ENCODE measurements at regions not wholly inside any gene's neighbourhood (a gene's known extent, or its start where the extent isn't known, plus 50 kb on each side); places are given as distances from the start of the nearest gene placed in this dataset.
"Not testable (repeated sequence)": the region's sequence is repeated elsewhere in the genome, so short reads cannot be mapped to it uniquely, and the experiment has no call there.

DNA sequence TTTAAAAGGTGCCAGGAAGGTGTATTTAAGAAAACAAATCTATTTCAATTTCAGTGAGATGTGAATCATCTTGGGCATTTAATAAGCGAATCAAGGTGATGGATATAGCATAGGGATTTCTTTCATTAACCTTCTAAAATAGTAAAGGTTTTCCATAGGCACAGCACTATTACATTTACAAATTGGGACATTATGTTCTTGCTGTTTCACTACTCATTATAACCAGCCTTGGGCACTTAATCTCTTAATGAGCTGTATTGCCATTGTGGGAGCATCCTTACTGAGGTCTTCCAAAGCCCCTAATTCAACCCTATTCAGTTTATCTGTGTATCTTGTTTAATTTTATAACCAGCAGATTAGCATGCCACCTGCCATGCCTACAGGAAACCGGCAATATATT is 1305.5 kb downstream of the CDH12 start:
- POLR2A ChIA-PET; H3K4me3 Mint-ChIP-seq; H3K27ac ChIP-seq (ENCODE audit: low read depth in 1 of 2, low read length in 2 of 2); H3K27me3 Mint-ChIP-seq; H3K9me3 Mint-ChIP-seq; H3K4me1 ChIP-seq (ENCODE audit: insufficient read depth, low read length); H3K4me1 Mint-ChIP-seq (ENCODE audit: low read depth); H3K36me3 Mint-ChIP-seq (ENCODE audit: low read depth); H3K27me3 ChIP-seq (ENCODE audit: control insufficient read depth in 1 of 2, insufficient read depth in 2 of 2, low read length in 2 of 2); CTCF ChIA-PET; H3K27ac Mint-ChIP-seq; DNase-seq; H3K9me3 ChIP-seq (ENCODE audit: control insufficient read depth in 1 of 2, insufficient read depth in 1 of 2, low read length in 2 of 2); H3K36me3 ChIP-seq (ENCODE audit: insufficient read depth, low read length); H3K4me3 ChIP-seq (ENCODE audit: low read length); intact Hi-C loops (cut with DNase I, micrococcal nuclease); ATAC-seq (ENCODE audit: poor library complexity): not testable (repeated sequence)

DNA sequence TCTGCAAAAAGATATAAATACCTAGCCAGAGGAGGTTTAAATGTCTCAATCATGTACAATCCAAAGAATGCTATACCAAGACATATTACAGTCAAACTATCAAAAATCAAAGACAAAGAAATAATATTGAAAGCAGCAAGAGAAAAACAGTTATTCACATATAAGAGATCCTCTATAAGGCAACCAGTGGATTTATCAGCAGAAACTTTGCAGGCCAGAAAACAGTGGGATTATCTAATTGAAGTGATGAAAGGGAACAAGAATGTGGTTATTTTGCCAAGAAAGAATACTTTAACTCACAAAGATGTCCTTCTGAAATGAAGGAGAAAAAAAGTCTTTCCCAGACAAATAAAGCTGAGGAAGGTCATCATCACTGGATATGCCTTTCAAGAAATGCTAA is 1318.0 kb downstream of the CDH12 start:
- POLR2A ChIA-PET; H3K36me3 ChIP-seq (ENCODE audit: insufficient read depth, low read length); H3K9me3 ChIP-seq (ENCODE audit: control insufficient read depth in 1 of 2, insufficient read depth in 1 of 2, low read length in 2 of 2); H3K4me3 ChIP-seq (ENCODE audit: low read length); DNase-seq; H3K27ac ChIP-seq (ENCODE audit: low read depth in 1 of 2, low read length in 2 of 2); H3K4me1 ChIP-seq (ENCODE audit: insufficient read depth, low read length); H3K4me1 Mint-ChIP-seq (ENCODE audit: low read depth); H3K27me3 Mint-ChIP-seq; CTCF ChIA-PET; intact Hi-C loops (cut with DNase I, micrococcal nuclease); H3K36me3 Mint-ChIP-seq (ENCODE audit: low read depth); H3K27ac Mint-ChIP-seq; ATAC-seq (ENCODE audit: poor library complexity); H3K27me3 ChIP-seq (ENCODE audit: control insufficient read depth in 1 of 2, insufficient read depth in 2 of 2, low read length in 2 of 2); H3K4me3 Mint-ChIP-seq; H3K9me3 Mint-ChIP-seq: not testable (repeated sequence)

DNA sequence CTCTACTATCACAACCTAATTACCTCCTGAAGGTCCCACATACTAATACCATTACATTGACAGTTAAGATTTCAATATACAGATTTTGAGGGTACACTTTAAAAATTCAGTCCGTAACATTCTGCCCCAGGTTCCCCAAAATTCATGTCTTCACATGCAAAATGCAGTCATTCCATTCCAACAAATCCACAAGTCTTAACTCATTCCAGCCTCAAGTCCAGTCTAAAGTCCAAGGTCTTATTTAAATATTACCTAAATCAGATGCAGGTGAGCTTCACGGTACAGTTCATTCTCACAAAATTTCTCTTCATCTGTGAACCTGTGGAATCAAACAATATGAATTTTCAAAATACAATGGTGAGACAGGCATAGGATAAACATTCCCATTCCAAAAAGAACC is 1332.0 kb downstream of the CDH12 start:
- H3K36me3 Mint-ChIP-seq (ENCODE audit: low read depth); H3K27ac ChIP-seq (ENCODE audit: low read depth in 1 of 2, low read length in 2 of 2); H3K27ac Mint-ChIP-seq; H3K4me1 ChIP-seq (ENCODE audit: insufficient read depth, low read length); DNase-seq; POLR2A ChIA-PET; H3K36me3 ChIP-seq (ENCODE audit: insufficient read depth, low read length); H3K27me3 Mint-ChIP-seq; H3K4me3 ChIP-seq (ENCODE audit: low read length); H3K9me3 ChIP-seq (ENCODE audit: control insufficient read depth in 1 of 2, insufficient read depth in 1 of 2, low read length in 2 of 2); H3K4me3 Mint-ChIP-seq; intact Hi-C loops (cut with DNase I, micrococcal nuclease); H3K4me1 Mint-ChIP-seq (ENCODE audit: low read depth); H3K27me3 ChIP-seq (ENCODE audit: control insufficient read depth in 1 of 2, insufficient read depth in 2 of 2, low read length in 2 of 2); H3K9me3 Mint-ChIP-seq; ATAC-seq (ENCODE audit: poor library complexity); CTCF ChIA-PET: not testable (repeated sequence)

DNA sequence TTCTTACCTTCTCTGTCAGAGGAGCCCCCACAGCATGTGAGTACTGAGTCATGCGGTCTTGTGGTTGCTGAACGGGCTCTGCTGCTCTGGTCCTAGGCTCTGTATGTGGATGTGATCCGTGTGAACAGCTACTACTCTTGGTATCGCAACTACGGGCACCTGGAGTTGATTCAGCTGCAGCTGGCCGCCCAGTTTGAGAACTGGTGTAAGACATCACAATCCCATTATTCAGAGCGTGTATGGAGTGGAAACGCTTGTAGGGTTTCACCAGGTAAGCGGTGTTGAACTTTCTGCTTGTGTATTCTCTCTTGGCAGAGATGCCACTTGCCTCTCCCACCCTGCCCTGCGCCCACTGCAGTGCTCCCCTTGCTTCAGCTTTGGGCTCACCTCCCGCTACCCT is 1356.2 kb downstream of the CDH12 start:
- H3K4me3 Mint-ChIP-seq; H3K4me1 ChIP-seq (ENCODE audit: insufficient read depth, low read length); H3K9me3 ChIP-seq (ENCODE audit: control insufficient read depth in 1 of 2, insufficient read depth in 1 of 2, low read length in 2 of 2); POLR2A ChIA-PET; H3K27ac ChIP-seq (ENCODE audit: low read depth in 1 of 2, low read length in 2 of 2); H3K27me3 ChIP-seq (ENCODE audit: control insufficient read depth in 1 of 2, insufficient read depth in 2 of 2, low read length in 2 of 2); H3K27ac Mint-ChIP-seq; H3K27me3 Mint-ChIP-seq; DNase-seq; intact Hi-C loops (cut with DNase I, micrococcal nuclease); ATAC-seq (ENCODE audit: poor library complexity); H3K4me1 Mint-ChIP-seq (ENCODE audit: low read depth); H3K9me3 Mint-ChIP-seq; CTCF ChIA-PET; H3K4me3 ChIP-seq (ENCODE audit: low read length): not testable (repeated sequence)
- H3K36me3 Mint-ChIP-seq (ENCODE audit: low read depth) = peaks cover 32% of the 10 kb centered on the region
- H3K36me3 ChIP-seq (ENCODE audit: insufficient read depth, low read length) = peaks cover 18% of the 10 kb centered on the region

DNA sequence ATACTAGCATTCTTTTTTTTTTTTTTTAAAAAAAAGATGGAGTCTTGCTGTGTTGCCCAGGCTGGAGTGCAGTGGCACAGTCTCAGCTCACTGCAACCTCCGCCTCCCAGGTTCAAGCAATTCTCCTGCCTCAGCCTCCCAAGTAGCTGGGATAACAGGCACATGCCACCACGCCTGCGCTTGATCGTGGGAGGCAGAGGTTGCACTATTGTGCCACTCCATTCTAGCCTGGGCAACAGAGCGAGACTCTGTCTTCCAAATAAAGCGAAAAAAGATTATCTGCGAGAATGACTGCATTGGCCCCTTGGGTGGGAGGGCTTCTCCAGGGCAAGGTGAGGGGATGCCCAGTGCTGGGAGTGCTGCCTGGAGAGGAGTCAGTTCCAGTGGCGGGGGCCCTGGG is 1357.1 kb downstream of the CDH12 start:
- intact Hi-C loops (cut with DNase I, micrococcal nuclease); DNase-seq; H3K4me1 Mint-ChIP-seq (ENCODE audit: low read depth); H3K27ac Mint-ChIP-seq; H3K27ac ChIP-seq (ENCODE audit: low read depth in 1 of 2, low read length in 2 of 2); H3K4me3 Mint-ChIP-seq; POLR2A ChIA-PET; CTCF ChIA-PET; H3K27me3 Mint-ChIP-seq; H3K4me1 ChIP-seq (ENCODE audit: insufficient read depth, low read length); H3K9me3 ChIP-seq (ENCODE audit: control insufficient read depth in 1 of 2, insufficient read depth in 1 of 2, low read length in 2 of 2); H3K9me3 Mint-ChIP-seq; ATAC-seq (ENCODE audit: poor library complexity); H3K27me3 ChIP-seq (ENCODE audit: control insufficient read depth in 1 of 2, insufficient read depth in 2 of 2, low read length in 2 of 2); H3K4me3 ChIP-seq (ENCODE audit: low read length): not testable (repeated sequence)
- H3K36me3 ChIP-seq (ENCODE audit: insufficient read depth, low read length) = peaks cover 22% of the 10 kb centered on the region
- H3K36me3 Mint-ChIP-seq (ENCODE audit: low read depth) = peaks cover 25% of the 10 kb centered on the region

DNA sequence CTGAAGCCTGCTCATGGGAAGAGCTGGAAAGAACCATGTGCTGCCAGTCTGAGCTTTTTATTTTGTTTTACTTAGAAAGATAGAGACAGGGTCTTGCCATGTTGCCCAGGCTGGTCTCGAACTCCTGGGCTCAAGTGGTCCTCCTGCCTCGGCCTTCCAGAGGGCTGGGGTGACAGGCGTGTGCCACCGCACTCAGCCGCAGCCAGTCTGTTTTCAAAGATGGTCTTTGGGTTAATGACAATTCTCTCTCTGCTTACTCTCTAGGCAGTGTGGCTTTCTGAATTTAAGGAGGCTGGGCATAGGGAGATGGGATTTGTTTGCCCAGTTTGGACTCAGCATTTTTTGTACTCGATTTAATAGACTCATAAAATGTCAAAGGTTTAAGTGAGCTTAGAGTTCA is 1357.9 kb downstream of the CDH12 start:
- H3K9me3 Mint-ChIP-seq; H3K27ac ChIP-seq (ENCODE audit: low read depth in 1 of 2, low read length in 2 of 2); H3K4me1 Mint-ChIP-seq (ENCODE audit: low read depth); DNase-seq; H3K9me3 ChIP-seq (ENCODE audit: control insufficient read depth in 1 of 2, insufficient read depth in 1 of 2, low read length in 2 of 2); H3K27me3 Mint-ChIP-seq; POLR2A ChIA-PET; H3K4me3 ChIP-seq (ENCODE audit: low read length); H3K4me1 ChIP-seq (ENCODE audit: insufficient read depth, low read length); H3K27me3 ChIP-seq (ENCODE audit: control insufficient read depth in 1 of 2, insufficient read depth in 2 of 2, low read length in 2 of 2); H3K27ac Mint-ChIP-seq; ATAC-seq (ENCODE audit: poor library complexity); intact Hi-C loops (cut with DNase I, micrococcal nuclease); H3K4me3 Mint-ChIP-seq; CTCF ChIA-PET: not testable (repeated sequence)
- peaks cover 25% of the 10 kb centered on the region for H3K36me3 Mint-ChIP-seq (ENCODE audit: low read depth)
- H3K36me3 ChIP-seq (ENCODE audit: insufficient read depth, low read length) = peaks cover 23% of the 10 kb centered on the region

DNA sequence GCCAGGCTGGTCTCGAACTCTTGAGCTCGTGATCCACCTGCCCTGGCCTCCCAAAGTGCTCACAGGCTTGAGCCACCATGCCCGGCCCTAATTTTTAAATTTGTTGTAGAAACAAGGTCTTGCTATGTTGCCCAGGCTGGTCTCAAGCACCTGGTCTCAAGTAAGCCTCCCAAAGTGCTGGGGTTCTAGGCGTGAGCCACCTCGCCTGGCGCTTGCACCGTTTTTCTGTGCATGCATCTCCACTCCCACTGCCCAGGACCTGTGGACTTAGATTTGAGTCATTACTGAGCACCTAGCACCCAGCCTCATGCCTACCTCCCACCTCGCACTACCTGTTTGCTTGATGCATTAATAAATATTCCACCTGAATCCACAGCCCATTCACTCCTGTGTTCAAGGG is 1359.1 kb downstream of the CDH12 start:
- DNase-seq; H3K9me3 ChIP-seq (ENCODE audit: control insufficient read depth in 1 of 2, insufficient read depth in 1 of 2, low read length in 2 of 2); H3K27me3 ChIP-seq (ENCODE audit: control insufficient read depth in 1 of 2, insufficient read depth in 2 of 2, low read length in 2 of 2); H3K4me3 Mint-ChIP-seq; H3K27ac ChIP-seq (ENCODE audit: low read depth in 1 of 2, low read length in 2 of 2); POLR2A ChIA-PET; H3K4me1 ChIP-seq (ENCODE audit: insufficient read depth, low read length); H3K27ac Mint-ChIP-seq; H3K4me1 Mint-ChIP-seq (ENCODE audit: low read depth); H3K4me3 ChIP-seq (ENCODE audit: low read length); CTCF ChIA-PET; ATAC-seq (ENCODE audit: poor library complexity); intact Hi-C loops (cut with DNase I, micrococcal nuclease); H3K9me3 Mint-ChIP-seq; H3K27me3 Mint-ChIP-seq: not testable (repeated sequence)
- peaks cover 29% of the 10 kb centered on the region for H3K36me3 Mint-ChIP-seq (ENCODE audit: low read depth)
- peaks cover 23% of the 10 kb centered on the region for H3K36me3 ChIP-seq (ENCODE audit: insufficient read depth, low read length)
